A549 (cell line): ENCODE measurements at regions not wholly inside any gene's neighbourhood (a gene's known extent, or its start where the extent isn't known, plus 50 kb on each side); places are given as distances from the start of the nearest gene placed in this dataset.

Experiments
- BHLHE40 ChIP-seq: IDR thresholded peaks from 2 replicates; pipeline ENCODE4 v1.6.1; 2012; ENCODE audit warnings: low read depth, low read length, inconsistent platforms
- EP300 ChIP-seq, 2 experiments: fragments of >200 bp; sonication (Bioruptor Twin); formaldehyde crosslinking; IDR thresholded peaks; 2 replicates in 1 of 2; 3 replicates in 1 of 2; pipeline ENCODE4 v1.6.1; 2016 to 2017
- KDM5A ChIP-seq: fragments of 200-600 bp; sonication (generic); IDR thresholded peaks from 2 replicates; pipeline ENCODE4 v1.6.1; 2016; ENCODE audit warnings: antibody characterized with exemption, mild to moderate bottlenecking
- MAFK ChIP-seq: fragments of 450-650 bp; IDR thresholded peaks from 2 replicates; pipeline ENCODE4 v1.6.1; 2014; ENCODE audit not compliant: partially characterized antibody
- MAZ ChIP-seq: fragments of 150-350 bp; IDR thresholded peaks from 2 replicates; pipeline ENCODE4 v1.6.1; 2014; ENCODE audit warnings: antibody characterized with exemption, low read depth, low read length, borderline replicate concordance
- POLR2A ChIP-seq: IDR thresholded peaks from 2 replicates; pipeline ENCODE4 v1.6.1; 2012; ENCODE audit warnings: mild to moderate bottlenecking, low read length
- RCOR1 ChIP-seq: fragments of 150-350 bp; IDR thresholded peaks from 2 replicates; pipeline ENCODE4 v1.6.1; 2014; ENCODE audit warnings: antibody characterized with exemption, low read length, low read depth
- SMC3 ChIP-seq: fragments of >200 bp; sonication (Bioruptor Twin); formaldehyde crosslinking; IDR thresholded peaks from 3 replicates; pipeline ENCODE4 v1.6.1; 2018; ENCODE audit warnings: inconsistent platforms
- SREBF2 ChIP-seq: fragments of 450-650 bp; IDR thresholded peaks from 2 replicates; pipeline ENCODE4 v1.6.1; 2014; ENCODE audit warnings: mild to moderate bottlenecking, moderate library complexity
- TF ChIP-seq, protein P1 (sequence below): fragments of >200 bp; sonication (Bioruptor Twin); formaldehyde crosslinking; IDR thresholded peaks from 3 replicates; pipeline ENCODE4 v1.5.1; 2016
- TF ChIP-seq, protein P2 (sequence below): fragments of 200-600 bp; sonication (generic); IDR thresholded peaks from 2 replicates; pipeline ENCODE4 v1.6.1; 2016; ENCODE audit warnings: antibody characterized with exemption, mild to moderate bottlenecking, moderate library complexity
- TF ChIP-seq, protein P3 (sequence below): fragments of >200 bp; sonication (Bioruptor Twin); formaldehyde crosslinking; IDR thresholded peaks from 3 replicates; pipeline ENCODE4 v1.6.1; 2016

DNA sequence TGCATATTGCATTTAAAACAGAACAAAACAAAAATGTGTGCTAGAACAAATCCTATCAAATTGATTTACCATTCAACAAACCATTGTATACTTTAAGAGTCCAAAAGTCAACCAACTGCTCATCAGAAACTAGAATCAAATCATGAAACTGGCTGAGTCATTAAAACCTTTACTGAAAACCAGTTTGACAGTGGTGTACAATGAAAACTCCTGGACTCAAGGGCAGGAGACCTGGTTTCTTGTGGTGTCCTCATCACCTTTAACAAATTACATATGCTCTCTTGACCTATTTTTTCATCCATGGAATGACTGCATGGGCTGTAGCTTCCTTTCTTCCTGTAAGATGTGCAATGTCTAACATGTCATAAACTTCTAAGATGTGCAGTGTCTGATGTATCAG, 315.3 kb upstream of the SLC30A5 start:
- TF ChIP-seq MAFK = no peak
- TF ChIP-seq, protein P1, sequence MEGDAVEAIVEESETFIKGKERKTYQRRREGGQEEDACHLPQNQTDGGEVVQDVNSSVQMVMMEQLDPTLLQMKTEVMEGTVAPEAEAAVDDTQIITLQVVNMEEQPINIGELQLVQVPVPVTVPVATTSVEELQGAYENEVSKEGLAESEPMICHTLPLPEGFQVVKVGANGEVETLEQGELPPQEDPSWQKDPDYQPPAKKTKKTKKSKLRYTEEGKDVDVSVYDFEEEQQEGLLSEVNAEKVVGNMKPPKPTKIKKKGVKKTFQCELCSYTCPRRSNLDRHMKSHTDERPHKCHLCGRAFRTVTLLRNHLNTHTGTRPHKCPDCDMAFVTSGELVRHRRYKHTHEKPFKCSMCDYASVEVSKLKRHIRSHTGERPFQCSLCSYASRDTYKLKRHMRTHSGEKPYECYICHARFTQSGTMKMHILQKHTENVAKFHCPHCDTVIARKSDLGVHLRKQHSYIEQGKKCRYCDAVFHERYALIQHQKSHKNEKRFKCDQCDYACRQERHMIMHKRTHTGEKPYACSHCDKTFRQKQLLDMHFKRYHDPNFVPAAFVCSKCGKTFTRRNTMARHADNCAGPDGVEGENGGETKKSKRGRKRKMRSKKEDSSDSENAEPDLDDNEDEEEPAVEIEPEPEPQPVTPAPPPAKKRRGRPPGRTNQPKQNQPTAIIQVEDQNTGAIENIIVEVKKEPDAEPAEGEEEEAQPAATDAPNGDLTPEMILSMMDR = no peak
- no peak for TF ChIP-seq POLR2A
- TF ChIP-seq, protein P2, sequence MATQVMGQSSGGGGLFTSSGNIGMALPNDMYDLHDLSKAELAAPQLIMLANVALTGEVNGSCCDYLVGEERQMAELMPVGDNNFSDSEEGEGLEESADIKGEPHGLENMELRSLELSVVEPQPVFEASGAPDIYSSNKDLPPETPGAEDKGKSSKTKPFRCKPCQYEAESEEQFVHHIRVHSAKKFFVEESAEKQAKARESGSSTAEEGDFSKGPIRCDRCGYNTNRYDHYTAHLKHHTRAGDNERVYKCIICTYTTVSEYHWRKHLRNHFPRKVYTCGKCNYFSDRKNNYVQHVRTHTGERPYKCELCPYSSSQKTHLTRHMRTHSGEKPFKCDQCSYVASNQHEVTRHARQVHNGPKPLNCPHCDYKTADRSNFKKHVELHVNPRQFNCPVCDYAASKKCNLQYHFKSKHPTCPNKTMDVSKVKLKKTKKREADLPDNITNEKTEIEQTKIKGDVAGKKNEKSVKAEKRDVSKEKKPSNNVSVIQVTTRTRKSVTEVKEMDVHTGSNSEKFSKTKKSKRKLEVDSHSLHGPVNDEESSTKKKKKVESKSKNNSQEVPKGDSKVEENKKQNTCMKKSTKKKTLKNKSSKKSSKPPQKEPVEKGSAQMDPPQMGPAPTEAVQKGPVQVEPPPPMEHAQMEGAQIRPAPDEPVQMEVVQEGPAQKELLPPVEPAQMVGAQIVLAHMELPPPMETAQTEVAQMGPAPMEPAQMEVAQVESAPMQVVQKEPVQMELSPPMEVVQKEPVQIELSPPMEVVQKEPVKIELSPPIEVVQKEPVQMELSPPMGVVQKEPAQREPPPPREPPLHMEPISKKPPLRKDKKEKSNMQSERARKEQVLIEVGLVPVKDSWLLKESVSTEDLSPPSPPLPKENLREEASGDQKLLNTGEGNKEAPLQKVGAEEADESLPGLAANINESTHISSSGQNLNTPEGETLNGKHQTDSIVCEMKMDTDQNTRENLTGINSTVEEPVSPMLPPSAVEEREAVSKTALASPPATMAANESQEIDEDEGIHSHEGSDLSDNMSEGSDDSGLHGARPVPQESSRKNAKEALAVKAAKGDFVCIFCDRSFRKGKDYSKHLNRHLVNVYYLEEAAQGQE = no peak
- TF ChIP-seq, protein P3, sequence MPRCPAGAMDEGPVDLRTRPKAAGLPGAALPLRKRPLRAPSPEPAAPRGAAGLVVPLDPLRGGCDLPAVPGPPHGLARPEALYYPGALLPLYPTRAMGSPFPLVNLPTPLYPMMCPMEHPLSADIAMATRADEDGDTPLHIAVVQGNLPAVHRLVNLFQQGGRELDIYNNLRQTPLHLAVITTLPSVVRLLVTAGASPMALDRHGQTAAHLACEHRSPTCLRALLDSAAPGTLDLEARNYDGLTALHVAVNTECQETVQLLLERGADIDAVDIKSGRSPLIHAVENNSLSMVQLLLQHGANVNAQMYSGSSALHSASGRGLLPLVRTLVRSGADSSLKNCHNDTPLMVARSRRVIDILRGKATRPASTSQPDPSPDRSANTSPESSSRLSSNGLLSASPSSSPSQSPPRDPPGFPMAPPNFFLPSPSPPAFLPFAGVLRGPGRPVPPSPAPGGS = no peak
- TF ChIP-seq SMC3 = no peak
- TF ChIP-seq BHLHE40 = no peak
- no peak for TF ChIP-seq KDM5A
- no peak for TF ChIP-seq RCOR1
- no peak for TF ChIP-seq EP300 (IDR thresholded peaks at IDR 0.05)
- no peak for TF ChIP-seq MAZ
- TF ChIP-seq SREBF2 = no peak
